ENCODE measurements at regions not wholly inside any gene's neighbourhood (a gene's known extent, or its start where the extent isn't known, plus 50 kb on each side); places are given as distances from the start of the nearest gene placed in this dataset.

GRCh38 chr2:150309311-150310080 is 178.0 kb downstream of the RND3 start:
- H3K27ac ChIP-seq (ENCODE audit: control insufficient read depth, insufficient read depth, low read length), result no peak overlapping the region
- H3K4me2 ChIP-seq (ENCODE audit: control insufficient read depth, extremely low read depth, insufficient read depth, low read depth, low read length), result no peak overlapping the region
- FAIRE-seq, result no peak

GRCh38 chr2:150307258-150307657 is 180.2 kb downstream of the RND3 start:
- Histone ChIP-seq H3K4me3 (ENCODE audit: control insufficient read depth in 2 of 3, extremely low read depth in 1 of 3, insufficient read depth in 2 of 3, low read depth in 1 of 3, low read length in 3 of 3) (no peak overlapping the region), H3K4me2 (ENCODE audit: control insufficient read depth, extremely low read depth, insufficient read depth, low read depth, low read length) (no peak overlapping the region), H3K9me3 (ENCODE audit: control insufficient read depth, low read depth, low read length) (no peaks in the 10 kb centered on the region), H3K27me3 (ENCODE audit: control insufficient read depth, extremely low read depth, insufficient read depth, low read length) (no peaks in the 10 kb centered on the region), H3K27ac (ENCODE audit: control insufficient read depth, insufficient read depth, low read length) (no peak overlapping the region), H2AFZ (ENCODE audit: control insufficient read depth, low read length) (no peak overlapping the region), H3K36me3 (ENCODE audit: control insufficient read depth in 2 of 2, extremely low read depth in 1 of 2, insufficient read depth in 2 of 2, low read length in 2 of 2) (no peaks in the 10 kb centered on the region), H4K20me1 (ENCODE audit: control insufficient read depth, extremely low read depth, insufficient read depth, low read length) (no peaks in the 10 kb centered on the region), H3K9me1 (ENCODE audit: control insufficient read depth, extremely low read depth, insufficient read depth, low read length) (no peaks in the 10 kb centered on the region), H3K9ac (ENCODE audit: control insufficient read depth, extremely low read depth, insufficient read depth, low read length) (no peak overlapping the region), H3K79me2 (ENCODE audit: control insufficient read depth, insufficient read depth, low read length) (no peaks in the 10 kb centered on the region), H3K4me1 (ENCODE audit: control insufficient read depth, extremely low read depth, insufficient read depth, low read length) (no peaks in the 10 kb centered on the region)
- dilution Hi-C loops (cut with MboI; ENCODE audit: extremely low pct_ligation_motif_present, low sequenced_read_pairs), result no loop called here
- no peak for FAIRE-seq
- TF ChIP-seq EZH2 (IDR thresholded peaks at IDR 0.05; ENCODE audit: low read length), result no peak
- no peak for TF ChIP-seq CTCF (optimal IDR thresholded peaks at IDR 0.05 in 1 of 3, IDR thresholded peaks at IDR 0.05 in 1 of 3, conservative IDR thresholded peaks at IDR 0.05 in 1 of 3; ENCODE audit: extremely low read depth in 1 of 3, insufficient read depth in 2 of 3, low read length in 3 of 3)
- DNase-seq (ENCODE audit: low read depth, low spot score), result no peak

More at GRCh38 chr2:150309311-150310080, 178.0 kb downstream of the RND3 start:
- no peak overlapping the region for H2AFZ ChIP-seq (ENCODE audit: control insufficient read depth, low read length)
- DNase-seq (ENCODE audit: low read depth, low spot score), result no peak
- no peak overlapping the region for H3K9ac ChIP-seq (ENCODE audit: control insufficient read depth, extremely low read depth, insufficient read depth, low read length)
- H3K9me3 ChIP-seq (ENCODE audit: control insufficient read depth, low read depth, low read length), result no peaks in the 10 kb centered on the region
- no peaks in the 10 kb centered on the region for H3K27me3 ChIP-seq (ENCODE audit: control insufficient read depth, extremely low read depth, insufficient read depth, low read length)
- no peaks in the 10 kb centered on the region for H3K79me2 ChIP-seq (ENCODE audit: control insufficient read depth, insufficient read depth, low read length)
- H3K4me1 ChIP-seq (ENCODE audit: control insufficient read depth, extremely low read depth, insufficient read depth, low read length), result no peaks in the 10 kb centered on the region
- H3K36me3 ChIP-seq (ENCODE audit: control insufficient read depth in 2 of 2, extremely low read depth in 1 of 2, insufficient read depth in 2 of 2, low read length in 2 of 2), result no peaks in the 10 kb centered on the region
- H4K20me1 ChIP-seq (ENCODE audit: control insufficient read depth, extremely low read depth, insufficient read depth, low read length), result no peaks in the 10 kb centered on the region
- TF ChIP-seq CTCF (optimal IDR thresholded peaks at IDR 0.05 in 1 of 3, IDR thresholded peaks at IDR 0.05 in 1 of 3, conservative IDR thresholded peaks at IDR 0.05 in 1 of 3; ENCODE audit: extremely low read depth in 1 of 3, insufficient read depth in 2 of 3, low read length in 3 of 3) (no peak), EZH2 (IDR thresholded peaks at IDR 0.05; ENCODE audit: low read length) (no peak)
- no peak overlapping the region for H3K4me3 ChIP-seq (ENCODE audit: control insufficient read depth in 2 of 3, extremely low read depth in 1 of 3, insufficient read depth in 2 of 3, low read depth in 1 of 3, low read length in 3 of 3)
- dilution Hi-C loops (cut with MboI; ENCODE audit: extremely low pct_ligation_motif_present, low sequenced_read_pairs), result no loop called here
- no peaks in the 10 kb centered on the region for H3K9me1 ChIP-seq (ENCODE audit: control insufficient read depth, extremely low read depth, insufficient read depth, low read length)

All from keratinocyte (primary cell).